ENCODE measurements at regions not wholly inside any gene's neighbourhood (a gene's known extent, or its start where the extent isn't known, plus 50 kb on each side); places are given as distances from the start of the nearest gene placed in this dataset.

GRCh38 chrX:20374450-20374849 is 107.7 kb upstream of the RPS6KA3 start:
- DNase-seq (ENCODE audit: low read depth), result no peak

GRCh38 chrX:20373063-20373462 is 106.4 kb upstream of the RPS6KA3 start:
- no peak for DNase-seq (ENCODE audit: low read depth)

DNA sequence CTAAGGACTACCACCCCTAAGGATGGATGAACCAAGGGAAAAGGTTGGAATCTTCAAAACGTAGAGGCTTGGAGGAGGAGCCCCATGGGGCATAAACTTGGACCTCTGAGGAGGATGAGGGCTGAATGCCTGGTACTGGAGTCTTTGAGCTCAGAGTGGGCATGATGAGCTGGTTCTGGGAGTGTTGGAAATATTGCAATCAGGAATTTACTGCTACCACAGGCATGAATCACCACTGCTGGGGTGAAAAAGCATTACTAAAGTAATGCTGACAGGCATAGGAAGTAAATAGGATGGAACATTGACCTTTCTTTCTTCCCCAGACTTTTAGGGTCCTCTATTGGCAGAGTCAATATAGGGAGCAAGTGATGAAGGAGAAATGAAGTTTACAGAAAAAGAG is 105.8 kb upstream of the RPS6KA3 start:
- DNase-seq (ENCODE audit: low read depth), result no peak

- DNase-seq (ENCODE audit: low read depth), result no peak
Observed at GRCh38 chrX:20369468-20369867, 102.8 kb upstream of the RPS6KA3 start.

DNA sequence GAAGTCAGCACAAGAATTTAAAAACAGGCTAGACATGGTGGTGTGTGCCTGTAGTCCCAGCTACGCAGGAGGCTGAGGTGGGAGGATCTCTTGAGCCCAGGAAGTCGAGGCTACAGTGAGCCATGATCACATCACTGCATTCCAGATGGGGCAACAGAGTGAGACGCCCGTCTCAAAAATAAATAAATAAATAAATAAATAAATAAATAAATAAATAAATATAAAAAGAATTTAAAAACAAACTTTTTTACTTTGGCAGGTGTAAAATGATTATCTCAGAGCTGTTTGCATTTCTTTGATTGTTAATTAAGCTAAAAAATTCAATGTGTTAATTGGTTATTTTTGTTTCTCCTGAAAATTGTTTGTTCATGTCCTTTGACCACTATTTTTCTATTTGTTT is 97.5 kb upstream of the RPS6KA3 start:
- DNase-seq (ENCODE audit: low read depth), result no peak

DNA sequence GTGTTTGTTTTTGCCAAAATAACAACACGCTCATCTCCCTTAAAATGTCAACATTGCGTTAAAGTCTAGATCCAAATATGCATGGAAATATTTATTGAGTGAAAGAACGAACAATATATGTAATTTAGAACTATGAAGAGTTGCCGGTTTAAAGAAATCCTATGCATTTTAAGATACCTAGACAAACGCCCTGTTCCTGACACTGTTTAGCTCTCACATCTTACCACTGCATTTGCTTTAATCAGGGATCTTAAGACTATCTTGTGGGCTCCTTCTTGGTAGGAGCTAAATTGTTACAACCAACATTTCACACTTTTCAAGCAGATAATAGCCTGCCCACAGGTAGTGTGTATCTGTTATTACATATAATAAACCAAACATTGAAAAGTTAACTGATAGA is 96.6 kb upstream of the RPS6KA3 start:
- no peak for DNase-seq (ENCODE audit: low read depth)

DNA sequence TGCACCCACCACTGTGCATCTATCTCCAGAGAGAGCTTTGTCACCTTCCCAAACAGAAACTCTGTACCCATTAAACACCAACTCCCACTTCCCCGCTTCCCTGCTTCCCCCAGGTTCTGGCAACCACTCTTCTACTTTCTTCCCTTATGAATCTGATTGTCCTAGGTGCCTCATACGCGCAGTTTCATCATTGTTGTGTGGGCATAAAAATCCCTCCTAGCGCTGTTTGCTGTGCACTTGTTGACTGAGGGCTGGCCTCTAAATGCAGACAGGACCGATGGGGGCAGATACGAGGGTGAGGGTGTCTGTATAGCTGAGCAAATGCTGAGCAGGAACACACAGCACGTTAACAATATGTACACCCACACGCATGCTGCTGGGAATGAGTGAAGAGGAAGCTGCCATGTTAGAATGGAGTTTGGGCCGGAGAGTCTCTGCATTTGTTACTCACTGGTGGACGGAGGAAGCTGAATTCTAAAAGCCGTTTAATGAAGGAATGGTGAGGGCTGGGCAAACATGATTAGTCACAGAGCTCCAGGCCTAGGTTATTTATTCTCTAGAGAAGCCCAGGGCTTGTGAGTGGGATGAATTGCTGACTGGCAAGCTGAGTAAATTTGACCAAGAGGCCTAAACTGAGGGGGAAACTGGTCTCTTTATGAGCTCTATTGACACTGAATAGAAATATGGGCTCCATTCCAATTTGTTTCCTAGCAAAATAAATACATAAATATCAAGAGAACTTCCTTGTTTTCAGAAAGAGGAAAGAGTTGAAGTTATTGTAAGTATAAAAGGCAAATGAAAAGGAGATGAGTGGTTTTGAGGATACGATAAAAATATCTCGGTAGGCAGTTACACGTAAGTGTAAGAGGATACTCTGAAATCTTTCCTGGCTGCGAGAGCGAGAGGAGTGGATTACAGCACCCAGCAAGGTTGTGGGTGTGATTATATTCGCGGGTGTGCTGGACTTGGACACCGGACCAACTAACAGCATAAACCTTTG is 95.9 kb upstream of the RPS6KA3 start:
- no peak for DNase-seq (ENCODE audit: low read depth)

- no peak for DNase-seq (ENCODE audit: low read depth)
Observed at GRCh38 chrX:20361890-20362262, 95.2 kb upstream of the RPS6KA3 start.

GRCh38 chrX:20361081-20361889 is 94.6 kb upstream of the RPS6KA3 start:
- no peak for DNase-seq (ENCODE audit: low read depth)

- no peak for DNase-seq (ENCODE audit: low read depth)
Observed at GRCh38 chrX:20355187-20355586, 88.5 kb upstream of the RPS6KA3 start.

DNA sequence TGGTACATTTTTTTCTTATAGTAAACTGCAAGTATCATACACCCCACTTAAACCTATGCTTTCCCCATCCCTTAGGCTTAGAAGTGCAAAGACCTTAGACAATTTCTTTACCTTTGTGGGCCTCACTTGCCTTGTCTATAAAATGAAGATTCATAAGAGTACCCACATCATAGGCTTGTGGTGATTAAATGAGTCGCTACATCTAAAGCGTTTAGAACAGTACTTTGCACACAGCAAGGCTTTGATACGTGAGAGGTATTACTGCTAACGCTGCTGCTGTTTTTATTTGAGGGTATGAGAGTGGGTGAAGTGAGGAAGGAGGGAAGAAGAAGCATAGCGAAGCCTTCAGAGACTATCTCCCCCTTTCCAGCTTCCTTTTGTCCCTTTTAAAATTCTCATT is 87.8 kb upstream of the RPS6KA3 start:
- DNase-seq (ENCODE audit: low read depth), result no peak

DNA sequence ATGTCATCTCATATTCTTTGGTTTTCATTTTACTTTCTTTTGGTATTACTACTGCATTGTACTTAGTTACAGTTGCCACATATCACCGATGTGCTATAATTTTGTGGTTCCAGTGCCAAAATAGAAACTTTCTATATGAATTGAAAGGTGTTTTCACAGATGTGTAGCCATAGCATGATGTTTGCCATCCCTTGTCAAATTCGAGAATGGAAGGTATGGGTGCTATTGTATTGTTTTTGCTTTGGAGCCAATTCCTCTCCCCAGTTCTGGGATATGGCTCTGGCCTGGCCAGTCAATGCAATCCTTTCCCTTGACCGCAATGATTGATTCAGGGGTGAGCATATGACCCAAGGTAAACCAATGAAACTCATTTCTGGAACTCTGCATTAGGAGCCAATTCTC is 86.2 kb upstream of the RPS6KA3 start:
- no peak for DNase-seq (ENCODE audit: low read depth)

DNA sequence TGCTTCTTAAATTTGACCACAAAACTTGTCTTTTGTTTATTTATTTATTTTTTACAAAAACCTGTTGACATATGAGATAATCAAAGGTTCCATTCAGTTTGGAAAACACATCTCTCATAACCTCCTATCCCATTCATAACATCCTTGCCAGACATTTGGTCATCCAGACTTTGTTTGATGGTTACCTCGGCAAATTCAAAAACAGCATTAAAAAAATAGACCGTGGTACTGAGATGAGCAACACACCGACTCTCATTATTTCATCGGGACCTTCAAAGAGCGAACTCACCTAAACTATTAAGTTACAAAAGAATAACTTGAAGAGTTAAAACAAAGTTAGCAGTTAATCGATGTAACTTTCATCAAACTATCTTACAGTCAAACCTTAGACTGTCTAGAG is 85.8 kb upstream of the RPS6KA3 start:
- DNase-seq (ENCODE audit: low read depth), result no peak

GRCh38 chrX:20350596-20350995 is 83.9 kb upstream of the RPS6KA3 start:
- DNase-seq (ENCODE audit: low read depth), result no peak

DNA sequence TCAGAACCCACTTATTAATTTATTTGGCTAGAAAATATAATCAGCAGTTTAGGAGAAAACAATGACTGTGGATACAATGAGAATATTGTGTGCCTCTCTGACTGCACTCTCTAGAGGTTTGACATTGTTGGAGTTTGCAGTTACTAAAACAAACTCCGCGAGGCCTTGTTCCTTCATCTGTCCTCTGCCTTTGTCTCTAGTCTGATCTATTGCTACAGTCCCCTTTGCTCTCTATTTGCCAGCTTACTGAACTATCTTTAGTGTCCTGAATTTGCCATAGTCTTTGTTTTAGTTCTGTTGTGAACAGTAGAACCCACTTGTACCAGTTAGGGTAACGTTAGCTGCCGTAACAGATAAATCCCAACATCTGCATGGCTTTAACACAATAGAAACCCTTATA is 81.4 kb upstream of the RPS6KA3 start:
- no peak for DNase-seq (ENCODE audit: low read depth)

DNA sequence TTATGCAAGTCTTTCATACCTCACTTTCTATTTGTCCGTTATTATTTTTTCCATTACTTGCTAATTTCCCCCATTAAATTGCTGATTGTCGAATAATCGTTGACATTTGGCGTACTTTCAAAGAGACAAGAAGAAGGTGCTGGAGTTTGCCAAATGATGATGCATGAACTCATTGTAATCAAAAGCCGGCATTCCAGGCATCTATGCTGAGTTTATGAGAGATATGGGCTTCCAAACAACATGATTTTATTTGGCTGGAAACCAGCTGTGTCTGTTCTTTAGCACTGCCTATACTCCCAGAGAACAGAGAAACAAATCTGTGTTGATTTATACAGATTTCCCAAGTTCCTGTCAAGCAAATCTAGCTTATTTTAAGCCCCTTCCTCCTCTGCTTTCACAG is 80.8 kb upstream of the RPS6KA3 start:
- no peak for DNase-seq (ENCODE audit: low read depth)

DNA sequence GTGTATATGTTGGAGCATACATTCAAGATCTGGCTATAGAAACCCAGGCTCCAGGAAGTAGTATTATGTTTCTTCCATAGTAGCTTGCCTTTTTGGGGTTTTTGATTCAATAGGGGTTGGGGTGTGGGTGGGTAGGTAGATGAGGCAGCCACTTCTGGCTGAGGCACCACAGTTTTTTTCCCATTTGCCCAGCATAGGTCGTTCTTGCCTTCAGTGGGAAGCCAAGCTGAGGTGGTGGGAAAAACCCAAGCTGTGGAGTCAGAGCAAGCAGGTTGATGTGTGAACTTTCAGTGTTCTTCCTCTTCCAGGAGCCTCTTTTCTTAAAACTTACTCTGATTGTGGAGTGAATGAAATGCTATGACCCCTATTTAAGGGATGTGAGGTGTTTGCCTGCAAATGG is 67.0 kb upstream of the RPS6KA3 start:
- DNase-seq (ENCODE audit: low read depth), result no peak

DNA sequence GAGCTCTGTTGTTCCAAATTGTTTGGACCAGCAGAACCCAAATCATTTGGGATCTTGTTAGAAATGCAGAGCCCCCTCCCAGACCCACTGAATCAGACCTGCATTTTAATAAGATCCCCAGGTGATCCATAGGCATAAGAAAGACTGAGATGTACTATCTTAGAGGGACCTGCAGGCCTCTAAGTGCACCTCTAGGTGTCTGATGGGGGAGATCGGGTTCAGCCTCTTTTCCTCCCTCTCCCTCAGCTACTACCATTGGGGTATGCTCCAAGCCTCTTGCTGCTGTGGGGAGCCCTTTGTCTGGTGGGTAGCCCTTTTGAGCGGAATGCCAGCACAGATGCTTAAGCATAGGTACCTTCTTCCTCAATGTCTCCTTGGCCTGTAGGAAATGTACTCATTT is 63.8 kb upstream of the RPS6KA3 start:
- no peak for DNase-seq (ENCODE audit: low read depth)

DNA sequence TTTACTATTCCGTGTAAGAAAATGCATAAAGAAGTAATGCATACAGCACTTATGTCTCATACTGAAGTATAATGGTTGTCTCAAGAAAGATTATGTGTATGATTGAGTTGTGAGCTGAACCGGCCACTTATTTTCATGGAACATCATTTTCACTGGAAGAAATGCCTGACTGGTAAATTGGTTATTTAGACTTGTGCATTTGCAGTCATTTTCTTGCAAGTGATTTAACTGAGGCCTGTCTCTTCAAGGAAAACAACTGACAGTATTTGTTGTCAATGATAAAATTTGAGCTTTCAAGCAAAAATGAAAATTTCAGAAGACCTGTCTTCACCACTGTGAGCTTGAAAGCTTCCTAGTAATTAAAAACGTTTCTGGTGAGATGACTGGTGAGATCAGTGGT is 62.7 kb upstream of the RPS6KA3 start:
- no peak for DNase-seq (ENCODE audit: low read depth)

- no peak for DNase-seq (ENCODE audit: low read depth)
Observed at GRCh38 chrX:20325786-20326388, 59.2 kb upstream of the RPS6KA3 start.

GRCh38 chrX:20322887-20323286 is 56.2 kb upstream of the RPS6KA3 start:
- DNase-seq (ENCODE audit: low read depth), result no peak

- no peak for DNase-seq (ENCODE audit: low read depth)
Observed at GRCh38 chrX:20320461-20321159, 53.9 kb upstream of the RPS6KA3 start.
